HPDE6-E6E7 (cell line): ENCODE measurements at regions not wholly inside any gene's neighbourhood (a gene's known extent, or its start where the extent isn't known, plus 50 kb on each side); places are given as distances from the start of the nearest gene placed in this dataset.
"Not testable (repeated sequence)": the region's sequence is repeated elsewhere in the genome, so short reads cannot be mapped to it uniquely, and the experiment has no call there.

Experiments used
- DNase-seq: peaks from one replicate; pipeline ENCODE4 v3.0.0; 2011; ENCODE audit warnings: missing footprints; ENCODE audit errors: extremely low spot score

- DNase-seq = no peak
Observed at GRCh38 chr12:73506611-73507010, 1031.0 kb upstream of the ATXN7L3B start.

DNA sequence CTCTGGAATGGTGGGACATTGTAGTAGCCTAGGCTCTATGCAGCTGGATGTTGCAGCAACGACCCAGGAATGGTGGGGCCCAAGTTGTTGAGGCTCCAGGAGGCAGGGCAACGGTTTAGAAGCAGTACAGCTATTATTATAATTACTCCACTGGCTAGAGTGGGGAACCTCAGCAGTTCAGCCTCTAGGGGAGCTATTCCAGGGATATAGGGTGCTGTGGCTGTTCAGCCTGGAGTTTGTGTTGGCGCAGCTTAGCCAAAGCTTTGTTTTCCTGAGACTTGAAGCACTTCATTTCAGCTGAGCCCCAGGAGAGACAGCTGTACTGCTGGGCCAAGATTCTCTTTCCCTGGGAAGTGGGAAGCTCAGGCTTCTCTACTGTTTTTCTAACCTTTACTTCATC lies 1023.0 kb upstream of the ATXN7L3B start:
- no peak for DNase-seq

- no peak for DNase-seq
Observed at GRCh38 chr12:73517859-73518258, 1019.8 kb upstream of the ATXN7L3B start.

GRCh38 chr12:73529231-73529630 lies 1008.4 kb upstream of the ATXN7L3B start:
- DNase-seq = no peak

GRCh38 chr12:73529954-73530353 lies 1007.7 kb upstream of the ATXN7L3B start:
- DNase-seq = no peak

GRCh38 chr12:73531752-73532151 lies 1005.9 kb upstream of the ATXN7L3B start:
- no peak for DNase-seq

- peak; percentile 0 for DNase-seq
Observed at GRCh38 chr12:73547421-73547820, 990.2 kb upstream of the ATXN7L3B start.

GRCh38 chr12:73585136-73585535 lies 952.5 kb upstream of the ATXN7L3B start:
- no peak for DNase-seq

DNA sequence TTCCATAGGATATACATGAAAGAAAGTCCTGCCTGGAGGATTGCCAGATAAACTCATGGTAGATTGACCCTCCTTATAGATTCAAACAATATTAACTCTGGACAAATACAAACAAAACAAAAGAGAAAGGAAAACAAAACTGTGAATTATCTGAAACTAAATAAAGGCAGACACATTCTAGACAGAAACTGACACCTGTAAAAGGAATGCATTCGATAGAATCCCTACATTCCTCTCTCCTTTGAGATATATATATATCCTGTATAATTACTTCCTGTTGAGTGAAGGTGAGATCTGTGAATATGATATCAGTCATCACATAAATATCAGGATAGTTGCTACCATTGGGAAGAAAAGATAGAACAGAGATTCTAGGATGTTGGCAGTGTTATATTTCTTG lies 948.4 kb upstream of the ATXN7L3B start:
- no peak for DNase-seq

DNA sequence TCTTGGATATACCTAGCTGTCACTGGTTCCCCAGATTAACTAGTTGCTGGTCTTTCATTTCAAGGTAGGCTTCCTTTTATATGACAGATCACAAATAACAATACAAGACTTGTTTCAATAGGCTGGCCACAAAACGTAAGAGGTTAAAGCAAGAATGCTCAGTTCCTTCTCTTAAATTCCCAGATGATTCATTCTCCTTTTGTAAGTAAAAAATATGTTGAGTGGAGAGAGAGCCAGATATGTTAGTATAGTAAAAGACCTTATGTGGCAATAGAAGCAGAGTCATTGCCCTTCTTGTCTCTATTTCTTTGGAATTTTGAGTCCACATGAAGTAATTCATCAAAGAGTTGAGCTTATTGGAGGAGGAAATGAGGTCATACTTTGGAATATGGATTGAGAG lies 939.0 kb upstream of the ATXN7L3B start:
- no peak for DNase-seq

DNA sequence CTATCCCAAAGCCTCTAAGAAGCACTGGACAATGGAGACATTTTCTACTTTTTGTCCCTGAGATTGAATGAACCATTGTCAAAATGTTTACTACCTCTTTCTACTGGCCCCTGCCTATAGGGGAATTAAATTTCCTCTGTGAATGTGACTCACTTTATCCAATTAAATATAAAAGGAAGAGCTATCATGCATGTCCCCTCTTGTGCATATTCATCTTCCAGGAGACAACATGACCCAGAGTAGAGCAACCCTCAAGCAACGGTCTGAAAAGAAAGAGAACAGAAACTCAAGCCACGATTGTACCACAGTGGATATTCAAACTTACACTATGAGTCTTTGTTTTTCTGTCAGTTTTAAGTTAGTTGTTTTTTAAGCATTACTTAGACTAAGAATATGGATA lies 938.4 kb upstream of the ATXN7L3B start:
- no peak for DNase-seq

DNA sequence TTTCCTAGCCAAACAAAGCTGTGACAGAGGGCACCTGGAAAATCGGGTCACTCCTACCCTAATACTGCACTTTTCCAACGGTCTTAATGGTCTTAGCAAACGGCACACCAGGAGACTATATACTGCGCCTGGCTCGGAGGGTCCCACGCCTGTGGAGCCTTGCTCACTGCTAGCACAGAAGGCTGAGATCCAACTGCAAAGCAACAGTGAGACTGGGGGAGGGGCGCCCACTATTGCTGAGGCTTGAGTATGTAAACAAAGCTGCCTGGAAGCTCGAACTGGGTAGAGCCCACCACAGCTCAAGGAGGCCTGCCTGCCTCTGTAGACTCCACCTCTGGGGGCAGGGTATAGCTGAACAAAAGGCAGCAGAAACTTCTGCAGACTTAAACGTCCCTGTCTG lies 931.7 kb upstream of the ATXN7L3B start:
- DNase-seq = not testable (repeated sequence)

GRCh38 chr12:73612551-73612950 lies 925.1 kb upstream of the ATXN7L3B start:
- no peak for DNase-seq

DNA sequence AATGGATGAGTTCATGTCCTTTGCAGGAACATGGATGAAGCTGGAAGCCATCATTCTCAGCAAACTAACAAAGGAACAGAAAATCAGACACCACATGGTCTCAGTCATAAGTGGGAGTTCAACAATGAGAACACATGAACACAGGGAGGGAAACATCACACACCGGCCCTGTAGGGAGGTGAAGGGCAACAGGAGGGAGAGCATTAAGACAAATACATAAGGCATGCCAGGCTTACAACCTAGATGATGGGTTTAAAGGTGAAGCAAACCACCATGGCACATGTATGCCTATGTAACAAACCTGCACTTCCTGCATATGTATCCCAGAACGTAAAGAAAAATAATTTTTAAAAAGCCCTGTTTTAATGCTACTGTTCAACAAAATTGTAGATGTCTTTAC lies 914.2 kb upstream of the ATXN7L3B start:
- no peak for DNase-seq

GRCh38 chr12:73625226-73625625 lies 912.4 kb upstream of the ATXN7L3B start:
- no peak for DNase-seq

DNA sequence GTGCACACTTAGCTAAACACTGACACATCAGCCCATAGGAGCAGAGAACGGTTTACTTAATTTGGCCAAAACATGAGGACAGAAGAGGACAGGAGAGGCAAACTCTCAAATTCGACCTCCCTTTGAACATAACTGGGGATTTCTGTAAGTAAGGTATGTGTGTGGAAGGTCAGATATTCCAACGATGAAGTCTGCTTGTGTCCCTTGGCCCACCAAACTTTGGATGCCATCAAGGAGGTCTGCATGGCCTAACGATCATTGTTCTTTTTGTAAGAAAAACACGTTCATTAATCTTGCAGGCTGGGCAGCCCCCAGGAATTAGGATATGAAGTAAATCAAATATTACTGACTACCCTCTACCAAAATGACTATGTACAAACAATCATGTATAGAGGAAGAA lies 908.5 kb upstream of the ATXN7L3B start:
- no peak for DNase-seq

DNA sequence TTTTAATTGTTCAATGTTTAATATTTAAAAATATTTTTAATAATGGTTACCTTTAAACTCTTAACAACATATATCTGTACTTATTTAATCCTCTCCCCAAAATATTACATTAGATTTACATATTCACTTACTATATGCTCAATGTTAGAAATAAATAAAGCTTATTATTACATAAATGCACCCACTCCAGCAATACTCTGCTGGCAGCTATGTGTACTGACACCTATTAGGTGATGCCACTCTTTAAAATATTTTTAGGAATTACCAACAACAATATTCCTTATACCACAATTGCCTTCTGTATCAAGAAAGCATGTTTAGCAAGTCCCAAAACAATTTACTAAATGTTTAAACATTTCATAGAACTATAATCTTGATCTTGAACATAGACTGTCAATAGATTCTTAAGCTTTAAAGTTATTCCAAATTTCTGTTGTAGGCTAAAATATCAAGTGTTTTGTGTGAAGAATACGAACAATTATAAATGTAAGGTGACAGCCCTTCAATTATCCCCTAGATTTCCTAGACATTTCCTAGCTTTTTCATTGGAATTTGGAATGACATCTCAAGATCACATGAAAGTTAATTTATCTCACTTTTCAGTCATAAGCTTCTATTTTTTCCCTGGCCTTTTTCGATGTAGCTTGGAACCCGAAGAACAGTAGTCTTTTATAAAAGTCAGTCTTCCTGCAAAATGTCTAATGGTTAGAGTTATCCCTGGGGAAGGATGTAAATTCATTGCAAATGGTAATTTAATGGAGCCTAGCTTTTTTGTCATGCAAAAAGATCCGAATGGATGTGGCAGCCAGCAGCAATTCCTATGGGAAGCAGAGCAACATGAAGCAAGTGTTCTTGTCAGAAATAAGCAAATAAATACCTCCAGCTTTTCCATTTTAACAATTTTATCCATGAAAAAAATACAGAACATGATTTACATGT lies 907.5 kb upstream of the ATXN7L3B start:
- no peak for DNase-seq

- DNase-seq = no peak
Observed at GRCh38 chr12:73632191-73632590, 905.4 kb upstream of the ATXN7L3B start.

DNA sequence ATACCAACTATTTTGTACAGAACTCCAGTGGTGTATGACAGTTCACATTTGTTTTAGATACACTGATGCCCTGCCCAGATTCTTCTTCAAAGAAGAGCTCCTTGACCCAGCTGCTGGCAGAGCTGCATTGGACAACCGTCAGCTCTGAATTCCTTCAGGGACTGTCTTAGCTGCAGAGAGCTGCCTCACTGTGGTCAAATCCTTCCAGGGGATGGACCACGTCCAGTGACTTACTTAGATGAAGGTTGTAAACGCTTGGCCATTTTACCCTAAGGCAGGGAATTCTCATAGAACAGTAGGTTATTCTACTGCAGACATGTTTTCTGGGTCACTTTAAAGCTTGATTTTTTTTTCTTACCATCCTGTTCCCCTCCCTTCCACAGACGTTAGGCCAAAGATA lies 905.0 kb upstream of the ATXN7L3B start:
- DNase-seq = no peak

- DNase-seq = not testable (repeated sequence)
Observed at GRCh38 chr12:73639397-73639796, 898.2 kb upstream of the ATXN7L3B start.

- DNase-seq = no peak
Observed at GRCh38 chr12:73656375-73656774, 881.3 kb upstream of the ATXN7L3B start.

DNA sequence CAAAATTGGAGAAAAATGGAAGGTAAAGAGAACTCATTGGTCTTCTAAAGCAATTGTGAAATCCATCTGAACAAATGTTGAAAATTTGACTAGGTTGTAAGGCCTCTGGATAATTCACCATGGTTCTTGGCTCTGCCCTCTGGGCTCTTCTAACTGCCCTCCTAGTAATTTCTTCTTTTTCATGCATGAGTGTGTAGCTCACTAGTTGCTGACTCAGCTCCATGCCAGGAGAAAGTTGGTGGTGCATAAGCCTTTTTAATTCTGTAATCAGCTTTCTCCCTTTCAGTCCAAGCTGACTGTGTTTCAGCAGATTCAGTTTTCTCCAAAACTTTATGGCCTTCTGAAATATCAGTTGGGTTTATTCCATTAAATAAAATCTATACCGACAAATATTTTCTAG lies 877.8 kb upstream of the ATXN7L3B start:
- DNase-seq = no peak

DNA sequence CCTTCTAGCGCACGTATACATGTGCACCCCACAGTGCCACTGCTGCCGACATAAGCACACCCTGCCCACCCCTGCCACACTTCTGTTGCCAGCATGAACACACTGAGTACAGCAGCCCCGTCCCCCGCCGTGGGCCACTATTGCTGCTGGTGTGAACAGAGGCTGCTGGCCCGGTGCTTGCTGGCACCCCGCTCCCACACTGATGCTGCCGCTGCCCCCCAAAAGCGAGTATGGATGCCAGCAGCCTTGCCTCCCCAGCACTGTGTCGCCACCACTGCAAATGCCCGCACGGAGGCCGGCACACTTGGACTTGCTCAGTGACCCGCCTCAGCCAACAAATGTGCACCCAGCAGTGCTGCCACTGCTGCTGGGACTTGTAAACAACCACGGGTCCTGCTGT lies 872.4 kb upstream of the ATXN7L3B start:
- no peak for DNase-seq

DNA sequence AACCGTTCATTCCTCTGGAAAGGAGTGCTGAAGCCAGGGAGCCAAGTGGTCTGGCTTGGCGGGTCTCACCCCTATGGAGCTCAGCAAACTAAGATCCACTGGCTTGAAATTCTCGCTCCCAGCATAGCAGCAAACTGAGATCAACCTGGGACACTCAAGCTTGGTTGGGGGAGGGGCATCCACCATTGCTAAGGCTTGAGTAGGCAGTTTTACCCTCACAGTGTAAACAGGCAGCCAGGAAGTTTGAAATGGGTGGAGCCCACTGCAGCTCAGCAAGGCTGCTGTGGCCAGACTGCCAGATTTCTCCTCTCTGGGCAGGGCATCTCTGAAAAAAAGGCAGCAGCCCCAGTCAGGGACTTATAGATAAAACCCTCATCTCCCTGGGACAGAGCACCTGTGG lies 866.1 kb upstream of the ATXN7L3B start:
- not testable (repeated sequence) for DNase-seq
